ENCODE measurements at regions not wholly inside any gene's neighbourhood (a gene's known extent, or its start where the extent isn't known, plus 50 kb on each side); places are given as distances from the start of the nearest gene placed in this dataset.

DNA sequence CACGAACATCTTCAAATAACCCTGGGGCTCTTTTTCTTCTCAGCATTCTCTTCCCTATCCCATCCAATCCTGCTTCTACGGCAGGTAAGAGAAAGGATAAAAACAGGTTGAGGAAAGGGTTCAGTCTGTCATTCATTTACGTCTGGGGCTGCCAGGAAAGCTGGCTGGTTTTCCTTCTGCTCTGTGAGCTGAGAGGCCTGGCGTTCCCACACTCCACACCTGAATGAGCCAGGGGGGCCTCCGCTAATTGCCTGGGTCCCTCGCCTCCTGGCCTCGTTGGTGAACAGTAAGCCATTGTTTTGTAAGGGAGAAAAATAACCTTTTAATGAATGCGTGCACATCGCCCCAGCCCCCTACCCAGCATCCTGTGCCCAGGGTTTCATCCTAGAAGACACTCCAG lies 70.8 kb upstream of the SIM2 start:
- H3K9me3 Mint-ChIP-seq: peaks cover 6% of the 10 kb centered on the region
- no peaks in the 10 kb centered on the region for H3K27me3 Mint-ChIP-seq
- H3K27ac Mint-ChIP-seq: no peak overlapping the region
- peaks cover 3% of the 10 kb centered on the region for H3K36me3 Mint-ChIP-seq
- no peak overlapping the region for H3K4me3 Mint-ChIP-seq
- H3K4me1 Mint-ChIP-seq: no peaks in the 10 kb centered on the region

DNA sequence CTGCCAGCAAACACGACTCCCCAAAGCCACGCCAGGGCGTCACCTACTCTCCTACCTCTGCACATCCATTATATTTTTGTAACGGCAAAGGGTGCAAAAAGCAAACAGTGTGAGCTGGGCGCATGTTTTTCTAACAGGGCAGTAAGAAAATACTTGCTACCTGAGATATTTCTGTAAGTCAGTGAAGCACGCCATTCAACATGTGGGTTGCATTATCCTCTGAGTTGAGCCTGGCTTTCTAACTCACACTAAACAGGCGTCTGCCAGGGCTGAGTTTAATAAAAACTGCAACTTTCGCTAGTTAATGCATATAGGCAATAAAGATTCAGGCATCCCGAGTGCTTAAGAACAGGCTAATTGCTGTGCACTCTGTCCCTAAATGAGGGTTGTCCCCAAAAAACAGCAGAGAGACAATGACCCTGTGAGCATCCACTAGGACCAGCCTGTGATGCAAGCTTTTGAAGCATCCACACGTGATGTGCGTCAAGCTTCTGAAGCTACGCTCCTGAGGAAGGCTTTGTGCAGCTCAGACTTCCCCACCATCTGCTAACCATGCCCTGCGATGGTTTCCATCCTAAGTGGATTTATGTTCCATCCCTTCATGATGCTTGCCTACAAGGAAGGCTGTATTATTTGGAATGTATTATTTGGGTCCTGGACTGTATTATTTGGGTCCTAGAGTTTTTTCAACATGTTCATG lies 70.0 kb upstream of the SIM2 start:
- H3K27ac Mint-ChIP-seq: no peak overlapping the region
- no peaks in the 10 kb centered on the region for H3K4me1 Mint-ChIP-seq
- H3K36me3 Mint-ChIP-seq: peaks cover 1% of the 10 kb centered on the region
- H3K27me3 Mint-ChIP-seq: no peaks in the 10 kb centered on the region
- H3K4me3 Mint-ChIP-seq: no peak overlapping the region
- H3K9me3 Mint-ChIP-seq: peaks cover under 1% of the 10 kb centered on the region

DNA sequence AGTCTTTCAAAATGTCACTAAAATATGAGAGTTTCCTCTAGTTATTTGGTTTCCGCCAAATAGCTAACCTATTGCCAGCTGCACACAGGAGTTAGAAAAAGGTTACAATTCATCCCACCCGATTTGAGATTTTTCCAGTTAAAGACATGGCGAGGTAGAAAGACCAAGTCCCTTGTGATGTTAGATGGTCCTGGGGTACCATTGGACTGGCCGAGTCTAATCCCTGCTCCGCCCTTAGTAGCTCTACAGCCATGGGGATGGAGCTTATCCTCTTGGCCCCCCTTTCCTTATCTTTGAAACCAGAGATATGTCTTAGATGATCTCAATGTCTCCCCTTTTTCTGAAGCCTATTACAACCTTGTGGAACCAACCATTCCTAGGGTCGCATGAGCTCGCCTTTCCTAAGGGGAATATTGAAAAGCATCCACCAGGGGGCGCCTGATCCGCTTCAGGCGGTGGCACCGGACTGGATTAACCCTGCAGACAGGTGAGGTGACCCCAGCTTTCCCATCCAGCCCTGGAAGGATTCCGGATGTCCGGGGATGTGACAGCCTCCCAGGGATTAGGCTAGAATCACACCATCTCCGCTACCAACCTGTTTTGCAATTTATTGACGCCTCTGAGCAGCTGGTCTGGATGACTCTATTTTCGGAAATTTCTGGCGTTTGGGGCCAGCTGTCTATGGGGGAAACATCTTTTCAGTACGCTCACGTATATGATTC lies 68.3 kb upstream of the SIM2 start:
- no peaks in the 10 kb centered on the region for H3K4me1 Mint-ChIP-seq
- H3K36me3 Mint-ChIP-seq: no peaks in the 10 kb centered on the region
- no peak overlapping the region for H3K27ac Mint-ChIP-seq
- H3K4me3 Mint-ChIP-seq: no peak overlapping the region
- H3K9me3 Mint-ChIP-seq: peaks cover 3% of the 10 kb centered on the region
- H3K27me3 Mint-ChIP-seq: no peaks in the 10 kb centered on the region

DNA sequence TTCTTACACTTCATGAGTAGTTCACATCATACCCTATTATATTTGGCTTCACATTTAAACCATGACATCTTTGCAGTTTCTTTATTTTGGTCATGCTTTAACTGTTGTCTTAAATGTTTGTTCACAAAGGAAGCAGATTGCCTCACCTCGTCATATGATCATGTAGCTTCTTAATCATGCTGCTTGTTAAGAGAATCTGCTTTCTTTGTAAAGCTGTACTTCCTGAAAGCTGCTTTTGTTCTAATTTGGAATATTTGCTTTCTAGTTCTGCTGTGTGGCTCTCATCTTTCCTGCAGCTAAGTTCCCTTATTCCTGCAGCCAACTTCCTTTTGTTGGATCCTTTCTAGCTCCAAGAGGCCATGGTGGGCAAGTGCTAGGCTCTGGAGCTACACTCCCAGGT lies 62.9 kb upstream of the SIM2 start:
- Mint-ChIP-seq H3K27me3 (no peaks in the 10 kb centered on the region), H3K9me3 (peaks cover 30% of the 10 kb centered on the region), H3K36me3 (peaks cover 5% of the 10 kb centered on the region), H3K4me1 (peaks cover 12% of the 10 kb centered on the region), H3K27ac (no peak overlapping the region), H3K4me3 (no peak overlapping the region)

DNA sequence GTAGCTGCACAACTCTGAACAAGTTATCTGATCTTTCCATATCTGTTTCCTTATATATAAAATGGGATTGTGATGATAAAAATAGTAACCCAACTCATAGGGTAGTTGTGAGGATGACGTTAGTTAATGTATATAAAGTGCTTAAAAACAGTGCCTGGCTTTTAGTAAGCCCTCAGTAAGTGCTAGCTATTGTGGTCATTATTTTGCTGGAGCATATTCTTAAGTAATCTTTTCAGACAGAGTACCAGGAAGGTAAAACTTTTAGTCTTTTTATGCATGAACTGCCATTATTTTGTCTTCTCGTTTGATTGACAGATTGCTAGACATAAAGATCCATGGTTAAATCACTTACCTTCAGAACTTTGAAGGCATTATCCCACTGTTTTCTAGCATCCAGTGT lies 62.5 kb upstream of the SIM2 start:
- Mint-ChIP-seq H3K27me3 (no peaks in the 10 kb centered on the region), H3K36me3 (peaks cover 5% of the 10 kb centered on the region), H3K27ac (no peak overlapping the region), H3K4me1 (peaks cover 12% of the 10 kb centered on the region), H3K4me3 (no peak overlapping the region), H3K9me3 (peaks cover 30% of the 10 kb centered on the region)

DNA sequence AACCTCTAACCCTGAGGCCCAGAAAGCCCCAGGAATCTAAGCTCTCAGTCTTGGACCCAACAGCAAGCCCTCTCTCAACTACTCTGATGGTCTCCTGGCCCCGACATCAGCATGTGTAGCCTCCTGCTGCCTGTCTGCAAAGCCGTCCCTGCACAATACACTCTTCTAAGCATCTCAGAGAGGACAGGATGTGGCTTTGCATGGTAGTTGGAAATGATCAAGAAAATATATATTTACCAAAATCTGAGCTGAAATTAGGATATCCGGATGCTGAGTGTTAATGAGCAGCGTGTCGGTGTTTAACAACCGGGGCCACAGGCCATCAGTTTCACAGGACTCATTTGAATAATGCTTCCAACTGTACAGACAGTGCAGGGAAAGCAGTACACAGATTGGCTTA lies 59.1 kb upstream of the SIM2 start:
- no peak overlapping the region for H3K4me3 Mint-ChIP-seq
- H3K27me3 Mint-ChIP-seq: no peaks in the 10 kb centered on the region
- peaks cover 30% of the 10 kb centered on the region for H3K9me3 Mint-ChIP-seq
- peaks cover 5% of the 10 kb centered on the region for H3K36me3 Mint-ChIP-seq
- peaks cover 12% of the 10 kb centered on the region for H3K4me1 Mint-ChIP-seq
- no peak overlapping the region for H3K27ac Mint-ChIP-seq

- Mint-ChIP-seq H3K4me3 (no peak overlapping the region), H3K27ac (no peak overlapping the region), H3K4me1 (peaks cover 12% of the 10 kb centered on the region), H3K36me3 (peaks cover 5% of the 10 kb centered on the region), H3K9me3 (peaks cover 30% of the 10 kb centered on the region), H3K27me3 (no peaks in the 10 kb centered on the region)
Observed at GRCh38 chr21:36640174-36640720, 58.7 kb upstream of the SIM2 start.

DNA sequence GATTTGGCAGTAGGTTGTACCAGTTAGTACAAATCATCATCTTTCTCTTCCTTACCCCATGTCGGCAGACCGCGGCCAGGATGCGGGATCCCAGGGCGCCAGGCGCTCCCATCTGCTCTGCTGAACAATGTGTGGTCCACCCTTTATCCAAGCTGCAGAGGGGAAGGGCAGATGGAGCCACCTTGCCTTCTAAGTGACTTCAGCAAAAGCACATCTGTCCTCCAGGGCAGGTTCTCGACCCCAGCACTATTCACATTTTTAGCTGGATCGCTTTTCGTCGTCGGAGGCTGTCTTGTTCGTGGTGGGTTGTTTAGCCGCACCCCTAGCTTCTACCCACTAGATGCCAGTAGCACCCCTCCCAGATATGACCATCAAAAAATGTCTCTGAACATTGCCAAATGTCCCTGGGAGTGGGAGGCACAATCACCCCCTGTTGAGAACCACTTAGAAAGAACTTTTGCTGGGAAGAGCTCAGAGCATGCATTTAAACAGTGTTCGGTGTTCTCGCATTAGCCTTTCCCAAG lies 58.1 kb upstream of the SIM2 start:
- H3K4me3 Mint-ChIP-seq: no peak overlapping the region
- H3K9me3 Mint-ChIP-seq: peaks cover 26% of the 10 kb centered on the region
- peaks cover 12% of the 10 kb centered on the region for H3K4me1 Mint-ChIP-seq
- H3K27ac Mint-ChIP-seq: no peak overlapping the region
- H3K27me3 Mint-ChIP-seq: no peaks in the 10 kb centered on the region
- H3K36me3 Mint-ChIP-seq: peaks cover 5% of the 10 kb centered on the region

GRCh38 chr21:36641346-36641745 lies 57.6 kb upstream of the SIM2 start:
- peaks cover 4% of the 10 kb centered on the region for H3K36me3 Mint-ChIP-seq
- H3K27me3 Mint-ChIP-seq: no peaks in the 10 kb centered on the region
- H3K9me3 Mint-ChIP-seq: peaks cover 20% of the 10 kb centered on the region
- no peak overlapping the region for H3K27ac Mint-ChIP-seq
- H3K4me3 Mint-ChIP-seq: no peak overlapping the region
- H3K4me1 Mint-ChIP-seq: peaks cover 12% of the 10 kb centered on the region

DNA sequence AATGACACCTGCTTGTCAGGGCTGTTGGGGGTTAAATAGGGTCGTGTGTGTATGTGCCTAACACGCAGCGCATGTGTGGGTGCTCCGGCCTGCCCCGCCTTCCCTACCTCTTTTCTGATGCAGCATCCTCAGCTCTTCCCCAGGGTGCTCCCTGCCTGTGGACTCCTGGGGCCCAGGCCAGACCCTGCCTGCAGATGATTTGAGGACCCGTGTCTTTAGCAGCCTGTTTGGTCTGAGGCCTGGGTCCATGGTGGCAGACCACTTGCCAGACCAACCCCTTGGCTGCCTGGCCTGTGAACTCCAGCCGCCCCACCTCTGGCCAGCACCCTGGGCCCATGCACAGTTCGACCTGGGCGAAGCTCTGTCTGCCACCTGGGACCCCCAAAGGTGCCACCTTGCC lies 57.0 kb upstream of the SIM2 start:
- Mint-ChIP-seq H3K9me3 (peaks cover 15% of the 10 kb centered on the region), H3K27me3 (no peaks in the 10 kb centered on the region), H3K4me1 (peaks cover 12% of the 10 kb centered on the region), H3K27ac (no peak overlapping the region), H3K4me3 (no peak overlapping the region), H3K36me3 (peaks cover 3% of the 10 kb centered on the region)

DNA sequence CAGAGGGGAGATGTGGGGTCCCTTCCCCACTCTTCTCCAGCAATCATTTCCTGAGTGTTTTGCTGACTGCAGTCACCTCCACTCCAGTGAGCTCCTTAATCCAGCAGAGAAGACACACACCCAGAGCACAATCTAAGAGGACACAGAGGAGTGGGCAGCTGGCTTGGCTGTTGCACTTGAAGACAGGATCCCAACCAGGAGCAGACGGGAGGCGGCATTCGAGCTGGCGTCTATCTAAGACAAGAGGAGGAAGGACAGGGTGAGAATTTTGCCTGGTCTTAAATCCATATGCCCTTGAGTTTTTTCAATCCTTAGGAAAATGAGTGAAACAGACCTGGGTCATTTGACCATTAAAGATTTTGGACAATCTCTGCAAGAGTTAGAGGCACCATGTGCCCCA lies 56.1 kb upstream of the SIM2 start:
- peaks cover 6% of the 10 kb centered on the region for H3K9me3 Mint-ChIP-seq
- no peaks in the 10 kb centered on the region for H3K36me3 Mint-ChIP-seq
- peaks cover 12% of the 10 kb centered on the region for H3K4me1 Mint-ChIP-seq
- no peaks in the 10 kb centered on the region for H3K27me3 Mint-ChIP-seq
- no peak overlapping the region for H3K4me3 Mint-ChIP-seq
- H3K27ac Mint-ChIP-seq: no peak overlapping the region

DNA sequence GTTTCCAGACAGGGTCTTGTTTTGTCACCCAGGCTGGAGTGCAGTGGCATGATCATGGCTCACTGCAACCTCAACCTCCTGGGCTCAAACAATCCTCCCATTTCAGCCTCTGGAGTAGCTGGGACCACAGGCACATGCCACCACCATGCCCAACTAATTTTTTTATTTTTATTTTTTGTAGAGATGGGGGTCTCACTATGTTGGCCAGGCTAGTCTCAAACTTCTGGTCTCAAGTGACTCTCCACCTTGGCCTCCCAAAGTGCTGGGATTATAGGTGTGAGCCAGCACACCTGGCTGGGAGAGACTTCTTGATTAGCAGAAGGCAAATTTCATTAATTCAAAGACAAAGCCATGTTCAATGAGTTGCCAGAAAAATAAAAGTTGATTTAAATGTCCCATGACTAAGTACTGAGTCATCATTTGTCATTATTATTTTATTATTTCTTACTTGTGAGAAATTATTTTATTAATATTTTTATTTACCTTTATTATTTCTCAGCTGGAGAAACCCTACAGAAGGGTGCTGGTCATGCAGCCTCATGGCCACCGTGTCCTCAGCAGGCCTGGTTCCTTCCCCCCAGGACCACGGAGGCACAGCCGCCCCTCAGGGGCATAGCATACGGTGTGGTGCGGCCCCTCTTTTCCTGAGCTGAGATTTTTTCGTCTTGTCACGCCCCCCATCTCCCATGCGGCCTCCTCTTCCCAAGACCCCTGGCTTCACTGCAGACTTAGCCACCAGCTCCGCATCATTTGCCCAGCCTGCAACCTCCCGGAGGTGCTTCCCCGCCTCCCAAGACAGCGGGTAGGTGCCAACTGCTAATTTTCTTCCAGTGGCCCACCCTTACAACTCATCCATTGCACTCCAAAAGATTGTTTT lies 55.3 kb upstream of the SIM2 start:
- no peaks in the 10 kb centered on the region for H3K36me3 Mint-ChIP-seq
- H3K27me3 Mint-ChIP-seq: no peaks in the 10 kb centered on the region
- peaks cover 12% of the 10 kb centered on the region for H3K4me1 Mint-ChIP-seq
- H3K9me3 Mint-ChIP-seq: peaks cover 6% of the 10 kb centered on the region
- no peak overlapping the region for H3K27ac Mint-ChIP-seq
- no peak overlapping the region for H3K4me3 Mint-ChIP-seq

GRCh38 chr21:36646011-36646410 lies 52.9 kb upstream of the SIM2 start:
- Mint-ChIP-seq H3K27me3 (no peaks in the 10 kb centered on the region), H3K4me1 (no peaks in the 10 kb centered on the region), H3K27ac (no peak overlapping the region), H3K9me3 (no peaks in the 10 kb centered on the region), H3K36me3 (no peaks in the 10 kb centered on the region), H3K4me3 (no peak overlapping the region)

GRCh38 chr21:36646645-36647044 lies 52.3 kb upstream of the SIM2 start:
- H3K4me1 Mint-ChIP-seq: no peaks in the 10 kb centered on the region
- no peaks in the 10 kb centered on the region for H3K27me3 Mint-ChIP-seq

GRCh38 chr21:36647279-36648093 lies 51.4 kb upstream of the SIM2 start:
- Mint-ChIP-seq H3K36me3 (no peaks in the 10 kb centered on the region), H3K27ac (no peak overlapping the region), H3K4me1 (no peaks in the 10 kb centered on the region), H3K4me3 (no peak overlapping the region), H3K27me3 (no peaks in the 10 kb centered on the region), H3K9me3 (no peaks in the 10 kb centered on the region)

More at GRCh38 chr21:36646645-36647044, 52.3 kb upstream of the SIM2 start:
- no peak overlapping the region for H3K4me3 Mint-ChIP-seq
- H3K27ac Mint-ChIP-seq: no peak overlapping the region
- H3K36me3 Mint-ChIP-seq: no peaks in the 10 kb centered on the region
- H3K9me3 Mint-ChIP-seq: no peaks in the 10 kb centered on the region
